Sigmoid colon (tissue), 6 donors: ENCODE measurements at regions not wholly inside any gene's neighbourhood (a gene's known extent, or its start where the extent isn't known, plus 50 kb on each side); places are given as distances from the start of the nearest gene placed in this dataset.
"Not testable (repeated sequence)": the region's sequence is repeated elsewhere in the genome, so short reads cannot be mapped to it uniquely, and the experiment has no call there.

Experiments used
- DNase-seq: peaks from one replicate; pipeline ENCODE4 v3.0.0-alpha.2; 2019
- H3K27ac ChIP-seq, 4 donors: fragments of 200-600 bp; sonication (generic); one replicate each; pipeline ENCODE4 v1.5.1; 2016 to 2019; ENCODE audit warnings: mild to moderate bottlenecking in 1 of 4
- H3K27me3 ChIP-seq, 3 donors: fragments of 200-600 bp; sonication (generic); one replicate each; pipeline ENCODE4 v1.5.1; 2019; ENCODE audit warnings: mild to moderate bottlenecking in 1 of 3
- H3K36me3 ChIP-seq, 4 donors: fragments of 200-600 bp; sonication (generic); one replicate each; pipeline ENCODE4 v1.5.1; 2016 to 2019
- H3K4me1 ChIP-seq, 4 donors: fragments of 200-600 bp; sonication (generic); one replicate each; pipeline ENCODE4 v1.5.1; 2017 to 2019
- H3K4me3 ChIP-seq, 4 donors: fragments of 200-600 bp; sonication (generic); one replicate each; pipeline ENCODE4 v1.5.1; 2017 to 2019; ENCODE audit warnings: mild to moderate bottlenecking in 2 of 4, moderate library complexity in 1 of 4
- H3K9me3 ChIP-seq, 4 donors: fragments of 200-600 bp in 3 of 4; sonication (generic) in 3 of 4; one replicate each; pipeline versions ENCODE4 v1.5.1 to v1.6.1; 2013 to 2019
- WGBS, 2 donors: extraction: QIAGEN DNeasy Blood & Tissue Kit; methylation state at CpG; one replicate each; pipeline ENCODE4 v1.1.7; 2013; 5-methylcytosine and 5-hydroxymethylcytosine counted together
- intact Hi-C: fragments of 100-400 bp; cut with DNase I; formaldehyde crosslinking; loops from one replicate; pipeline ENCODE4 v1.15.1; 2023
- donor health status: healthy with polysubstance abuse.
- donor health status: healthy.

- H3K27ac ChIP-seq, intact Hi-C loops, H3K9me3 ChIP-seq, H3K4me3 ChIP-seq, H3K4me1 ChIP-seq, H3K36me3 ChIP-seq, H3K27me3 ChIP-seq, DNase-seq: not testable (repeated sequence)
- WGBS, 2 donors, result 42 to 79% methylated on average over 2 to 4 of the region's 9 CpGs
Measured at GRCh38 chr2:89874810-89875595, 1183.5 kb downstream of the RPIA start.

- no CpG with 5 or more reads among the region's 1 CpG for WGBS, 2 donors
- H3K27me3 ChIP-seq, H3K27ac ChIP-seq, H3K36me3 ChIP-seq, H3K9me3 ChIP-seq, intact Hi-C loops, H3K4me3 ChIP-seq, DNase-seq, H3K4me1 ChIP-seq: not testable (repeated sequence)
Measured at GRCh38 chr2:89876445-89876844, 1185.0 kb downstream of the RPIA start.

- H3K27ac ChIP-seq, H3K9me3 ChIP-seq, DNase-seq, H3K4me3 ChIP-seq, H3K36me3 ChIP-seq, H3K4me1 ChIP-seq, intact Hi-C loops, H3K27me3 ChIP-seq: not testable (repeated sequence)
- WGBS, 2 donors, result 89% methylated on average over 6 of the region's 6 CpGs
Measured at GRCh38 chr2:89876878-89877277, 1185.4 kb downstream of the RPIA start.

- H3K9me3 ChIP-seq, H3K4me3 ChIP-seq, H3K4me1 ChIP-seq, H3K27ac ChIP-seq, H3K27me3 ChIP-seq, H3K36me3 ChIP-seq, intact Hi-C loops, DNase-seq: not testable (repeated sequence)
- 20 to 43% methylated on average over 1 of the region's 1 CpG for WGBS, 2 donors
Measured at GRCh38 chr2:89882880-89883279, 1191.4 kb downstream of the RPIA start.

- H3K4me3 ChIP-seq, H3K27ac ChIP-seq, DNase-seq, intact Hi-C loops, H3K9me3 ChIP-seq, H3K4me1 ChIP-seq, H3K36me3 ChIP-seq, H3K27me3 ChIP-seq: not testable (repeated sequence)
- 52 to 55% methylated on average over 1 of the region's 2 CpGs for whole genome bisulfite sequencing, 2 donors
Measured at GRCh38 chr2:89883624-89884023, 1192.2 kb downstream of the RPIA start.

- H3K4me3 ChIP-seq, intact Hi-C loops, H3K27ac ChIP-seq, H3K9me3 ChIP-seq, H3K4me1 ChIP-seq, DNase-seq, H3K27me3 ChIP-seq, H3K36me3 ChIP-seq: not testable (repeated sequence)
- 31 to 38% methylated on average over 1 of the region's 5 CpGs for WGBS, 2 donors
Measured at GRCh38 chr2:89885071-89885470, 1193.6 kb downstream of the RPIA start.

GRCh38 chr2:89888693-89889092, 1197.2 kb downstream of the RPIA start:
- DNase-seq, H3K27ac ChIP-seq, H3K27me3 ChIP-seq, H3K36me3 ChIP-seq, H3K4me1 ChIP-seq, H3K9me3 ChIP-seq, H3K4me3 ChIP-seq, intact Hi-C loops: not testable (repeated sequence)
- whole genome bisulfite sequencing, 2 donors, result no CpG with 5 or more reads among the region's 4 CpGs

GRCh38 chr2:89890185-89890773, 1198.8 kb downstream of the RPIA start:
- WGBS, 2 donors, result no CpG with 5 or more reads among the region's 7 CpGs

GRCh38 chr2:89894988-89895387, 1203.5 kb downstream of the RPIA start:
- no CpG with 5 or more reads among the region's 4 CpGs for WGBS, 2 donors
- H3K27me3 ChIP-seq, intact Hi-C loops, DNase-seq, H3K36me3 ChIP-seq, H3K27ac ChIP-seq, H3K9me3 ChIP-seq, H3K4me3 ChIP-seq, H3K4me1 ChIP-seq: not testable (repeated sequence)

More at GRCh38 chr2:89890185-89890773, 1198.8 kb downstream of the RPIA start:
- H3K36me3 ChIP-seq, H3K9me3 ChIP-seq, H3K4me1 ChIP-seq, H3K27ac ChIP-seq, H3K27me3 ChIP-seq, H3K4me3 ChIP-seq, intact Hi-C loops, DNase-seq: not testable (repeated sequence)

GRCh38 chr2:89895629-89896028, 1204.2 kb downstream of the RPIA start:
- H3K27me3 ChIP-seq, intact Hi-C loops, DNase-seq, H3K36me3 ChIP-seq, H3K9me3 ChIP-seq, H3K4me3 ChIP-seq, H3K27ac ChIP-seq, H3K4me1 ChIP-seq: not testable (repeated sequence)
- no CpG with 5 or more reads among the region's 6 CpGs for WGBS, 2 donors

GRCh38 chr2:89927018-89927417, 1235.5 kb downstream of the RPIA start:
- H3K36me3 ChIP-seq, H3K27ac ChIP-seq, H3K4me3 ChIP-seq, H3K27me3 ChIP-seq, DNase-seq, H3K9me3 ChIP-seq, intact Hi-C loops, H3K4me1 ChIP-seq: not testable (repeated sequence)
- 42 to 56% methylated on average over 2 of the region's 2 CpGs for WGBS, 2 donors

- 61 to 66% methylated on average over 2 of the region's 2 CpGs for WGBS, 2 donors
- not testable (repeated sequence) for H3K27me3 ChIP-seq, H3K27ac ChIP-seq
Measured at GRCh38 chr2:89935436-89935835, 1244.0 kb downstream of the RPIA start.

GRCh38 chr2:89936011-89936410, 1244.5 kb downstream of the RPIA start:
- H3K4me3 ChIP-seq, H3K4me1 ChIP-seq, H3K27ac ChIP-seq, H3K27me3 ChIP-seq, intact Hi-C loops, H3K36me3 ChIP-seq, DNase-seq, H3K9me3 ChIP-seq: not testable (repeated sequence)
- WGBS, 2 donors, result 38 to 55% methylated on average over 2 of the region's 2 CpGs

More at GRCh38 chr2:89935436-89935835, 1244.0 kb downstream of the RPIA start:
- H3K4me3 ChIP-seq, H3K9me3 ChIP-seq, H3K36me3 ChIP-seq, H3K4me1 ChIP-seq, DNase-seq, intact Hi-C loops: not testable (repeated sequence)
